COLO668 (cell line): ENCODE measurements at regions not wholly inside any gene's neighbourhood (a gene's known extent, or its start where the extent isn't known, plus 50 kb on each side); places are given as distances from the start of the nearest gene placed in this dataset.

Source experiments
- DNase-seq: peaks from one replicate; lab custom pipeline; 2025; ENCODE audit not compliant: unreplicated experiment; lab: John Stamatoyannopoulos, UW

DNA sequence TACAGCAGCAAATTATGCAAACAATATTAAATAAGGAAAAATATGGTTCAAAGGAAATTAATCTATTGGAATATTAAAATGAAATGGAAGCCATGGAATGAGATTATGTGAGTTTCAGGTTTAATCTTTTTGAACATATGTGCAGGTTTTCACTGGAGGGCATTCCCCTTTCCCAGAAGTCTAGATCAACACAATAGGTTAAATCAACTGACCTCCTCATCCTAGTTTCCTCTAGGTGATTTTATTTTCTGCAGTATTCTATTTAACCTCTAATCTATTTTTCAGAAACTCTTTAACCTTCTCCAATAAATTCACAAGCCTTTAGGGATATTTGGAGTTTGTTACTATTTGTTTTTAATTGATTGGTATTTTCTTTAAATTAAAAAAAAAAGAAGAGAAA lies 2657.6 kb upstream of the PCDH20 start:
- no peak for DNase-seq

DNA sequence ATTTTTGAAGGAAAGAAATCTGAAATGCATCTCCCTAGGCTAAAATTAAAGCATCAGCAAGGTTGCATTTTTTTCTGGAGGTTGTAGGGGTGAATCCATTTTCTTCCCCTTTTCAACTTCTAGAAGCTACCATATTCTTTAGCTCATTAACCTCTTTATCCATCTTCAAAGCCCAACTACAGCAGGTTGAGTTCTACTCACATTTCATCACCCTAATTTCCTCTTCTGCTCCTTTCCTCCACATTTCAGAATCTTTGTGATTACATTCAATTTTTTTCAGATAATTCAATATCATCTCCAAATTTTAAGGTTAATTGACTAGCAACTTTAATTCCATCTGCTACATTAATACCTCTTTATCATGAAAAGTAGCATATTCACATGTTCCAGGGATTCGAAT lies 2655.7 kb upstream of the PCDH20 start:
- DNase-seq, result no peak

DNA sequence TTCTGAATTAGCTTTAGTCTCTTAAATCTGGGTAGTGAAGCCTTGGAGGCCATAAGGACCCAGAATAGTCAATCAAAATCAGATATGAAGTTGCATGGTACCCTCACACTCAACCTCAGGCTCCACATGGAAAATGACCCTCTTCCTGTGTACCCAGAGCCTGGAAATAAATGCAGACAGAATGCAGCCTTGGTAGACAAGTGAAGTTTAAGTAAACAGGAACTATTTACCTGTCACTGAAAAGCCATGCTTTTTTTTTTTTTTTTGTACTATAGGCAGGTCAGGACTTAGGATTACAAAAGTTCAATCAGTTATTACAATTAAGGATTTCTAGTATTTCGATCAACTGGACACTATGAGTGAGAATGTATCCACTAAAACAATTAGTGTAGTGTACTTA lies 2654.2 kb upstream of the PCDH20 start:
- DNase-seq, result no peak

DNA sequence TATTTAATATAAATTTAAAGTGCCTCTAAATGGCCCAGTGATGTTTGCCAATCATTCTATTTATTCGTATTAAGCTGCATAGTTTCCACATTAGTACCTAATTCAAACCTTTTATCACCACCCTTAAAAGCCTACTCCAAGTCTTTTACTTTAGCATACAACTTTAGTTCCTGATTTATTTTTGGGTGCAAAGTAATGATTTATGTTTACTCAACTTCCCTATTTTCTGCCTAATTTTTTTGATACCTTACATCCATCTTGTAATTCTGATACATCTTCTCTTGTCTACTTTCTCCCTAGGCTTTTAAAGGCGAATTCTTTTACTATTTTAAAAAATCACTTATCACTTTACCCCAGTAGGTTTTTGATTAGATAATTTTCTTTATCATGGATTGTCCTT lies 2651.1 kb upstream of the PCDH20 start:
- DNase-seq, result no peak

DNA sequence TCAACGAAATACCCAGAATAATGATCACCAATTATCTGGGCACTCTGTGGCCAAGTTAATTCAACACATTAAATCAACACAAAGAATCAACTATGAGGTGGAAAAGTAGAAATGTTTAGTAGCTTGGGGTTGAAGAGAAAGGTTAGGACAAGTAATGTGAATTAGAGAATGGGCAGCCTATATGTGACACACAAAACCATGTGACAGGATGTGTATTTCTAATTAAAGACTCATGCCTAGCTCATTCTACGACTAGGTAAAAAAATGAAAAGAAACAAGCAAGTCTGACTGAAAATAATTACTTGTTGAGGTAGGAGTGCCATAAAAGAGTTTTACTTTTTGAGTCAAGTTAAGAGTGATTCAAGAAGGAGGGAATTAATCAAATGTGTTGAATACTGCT lies 2646.0 kb upstream of the PCDH20 start:
- no peak for DNase-seq

DNA sequence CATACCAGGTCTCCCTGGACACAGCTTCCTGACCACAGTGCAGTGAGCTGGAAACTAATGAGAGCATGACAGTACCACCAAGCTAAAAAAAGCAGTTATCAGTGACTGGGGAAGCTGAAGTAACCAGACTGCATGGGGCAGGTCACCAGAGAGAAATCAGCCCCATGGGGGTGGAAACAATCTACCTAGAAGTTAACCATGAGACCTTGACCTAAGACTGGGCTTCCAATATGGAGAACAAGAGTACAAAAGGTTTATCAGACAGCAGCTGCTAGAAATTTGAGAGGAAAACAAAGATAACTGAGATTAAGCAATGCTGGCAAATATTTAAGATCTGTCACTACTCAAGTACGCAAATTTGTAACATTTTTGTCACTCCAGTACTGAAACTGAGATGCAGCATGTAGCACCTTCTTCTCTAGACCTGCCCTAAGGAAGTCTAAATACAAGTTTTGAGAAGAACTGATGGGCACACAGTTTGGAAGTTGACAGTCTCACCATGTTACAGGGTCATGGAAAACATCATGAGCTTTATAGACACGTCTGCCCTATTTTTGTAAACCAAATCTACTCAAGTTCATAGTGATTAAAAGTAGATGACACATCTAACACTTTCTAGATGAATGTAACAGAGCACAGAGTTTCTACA lies 2641.8 kb upstream of the PCDH20 start:
- no peak for DNase-seq

DNA sequence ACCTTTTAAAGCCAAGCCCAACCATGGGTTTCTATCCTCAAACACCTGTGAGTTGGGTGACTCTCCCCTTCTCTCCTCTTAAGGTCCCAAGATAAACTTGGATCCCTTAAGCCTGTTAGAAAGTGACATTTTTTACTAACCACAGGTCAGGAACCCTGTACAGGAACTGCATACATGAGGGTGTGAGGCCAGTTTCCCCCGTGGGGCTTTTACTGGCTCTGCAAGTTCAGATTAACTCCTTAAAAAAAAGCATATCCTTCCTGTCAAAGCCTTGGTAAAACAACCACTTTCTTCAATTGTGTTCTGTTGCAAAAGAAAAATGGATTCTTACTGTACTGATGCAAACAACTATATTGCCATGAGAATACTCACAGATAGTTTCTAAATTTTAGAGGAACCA lies 2638.7 kb upstream of the PCDH20 start:
- no peak for DNase-seq

DNA sequence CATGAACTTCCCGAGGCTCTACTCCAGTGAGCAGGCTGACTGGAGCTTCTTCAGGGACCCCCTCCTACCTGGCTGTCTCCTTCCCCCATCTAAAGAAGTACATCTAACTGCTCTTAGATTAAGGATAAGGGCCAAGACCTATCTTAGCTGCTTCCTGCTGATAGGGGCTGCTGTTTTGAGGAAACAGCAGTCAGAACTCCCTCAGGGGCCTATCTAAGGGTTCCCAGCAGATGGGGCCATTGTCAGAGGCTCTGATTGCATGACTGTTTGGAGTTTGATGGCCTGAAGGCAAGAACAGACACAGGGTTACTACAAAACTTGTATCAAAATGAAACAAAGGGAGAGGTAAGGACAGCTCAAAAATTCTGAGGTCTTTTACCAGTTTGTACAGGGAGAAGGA lies 2636.9 kb upstream of the PCDH20 start:
- DNase-seq, result no peak

DNA sequence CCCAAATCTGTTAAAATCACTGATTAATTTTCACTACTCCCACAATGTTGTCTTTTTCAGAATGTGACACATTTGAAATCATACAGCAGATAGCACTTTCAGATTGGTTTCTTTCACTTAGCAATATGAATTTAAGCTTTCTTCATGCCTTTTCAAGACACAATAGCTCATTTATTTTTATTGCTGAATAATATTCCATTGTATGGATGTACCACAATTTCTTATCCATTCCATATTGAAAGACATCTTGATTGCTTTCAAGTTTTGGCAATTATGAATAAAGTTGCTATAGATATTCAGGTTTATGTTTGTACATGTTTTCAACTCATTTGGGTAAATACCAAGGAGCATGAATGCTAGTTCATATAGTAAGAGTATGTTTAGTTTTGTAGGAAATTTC lies 2635.6 kb upstream of the PCDH20 start:
- no peak for DNase-seq

DNA sequence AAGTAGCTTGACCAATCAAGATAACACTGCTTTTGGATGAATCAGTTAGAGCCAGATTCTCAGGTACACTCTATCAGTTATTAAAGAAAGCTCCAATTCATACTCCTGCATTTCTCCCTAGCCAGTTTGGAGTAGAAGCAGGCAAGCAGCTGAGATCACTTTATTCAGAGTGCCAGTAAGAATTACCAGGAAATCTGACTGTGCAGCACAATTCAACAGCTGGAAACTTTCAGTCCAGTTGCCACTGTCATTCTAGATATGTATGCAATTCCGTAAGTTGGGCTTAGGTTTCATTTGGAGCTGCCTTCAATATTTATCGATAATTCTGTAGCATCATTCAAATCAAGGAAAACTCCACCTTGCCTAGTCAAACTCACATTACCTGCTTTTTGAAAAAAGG lies 2625.6 kb upstream of the PCDH20 start:
- DNase-seq, result no peak

DNA sequence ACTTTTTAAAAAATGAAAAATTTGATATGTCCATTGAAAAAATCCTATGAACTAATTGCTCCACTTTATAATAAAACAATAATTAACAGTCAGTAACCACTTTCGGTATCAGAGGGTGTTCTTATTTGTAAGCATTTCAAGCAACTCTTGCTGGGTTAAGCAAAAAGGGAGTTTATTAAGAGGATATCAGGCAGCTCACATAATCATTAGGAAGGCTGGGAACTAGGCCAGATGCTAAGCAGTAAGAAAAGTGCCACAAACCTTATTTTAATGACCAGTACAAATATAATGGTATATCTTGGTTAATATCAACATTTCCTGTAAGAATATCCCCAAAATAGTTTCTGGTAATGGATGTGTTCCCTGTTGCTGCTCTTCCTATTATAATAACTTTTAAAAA lies 2618.3 kb upstream of the PCDH20 start:
- DNase-seq, result no peak

DNA sequence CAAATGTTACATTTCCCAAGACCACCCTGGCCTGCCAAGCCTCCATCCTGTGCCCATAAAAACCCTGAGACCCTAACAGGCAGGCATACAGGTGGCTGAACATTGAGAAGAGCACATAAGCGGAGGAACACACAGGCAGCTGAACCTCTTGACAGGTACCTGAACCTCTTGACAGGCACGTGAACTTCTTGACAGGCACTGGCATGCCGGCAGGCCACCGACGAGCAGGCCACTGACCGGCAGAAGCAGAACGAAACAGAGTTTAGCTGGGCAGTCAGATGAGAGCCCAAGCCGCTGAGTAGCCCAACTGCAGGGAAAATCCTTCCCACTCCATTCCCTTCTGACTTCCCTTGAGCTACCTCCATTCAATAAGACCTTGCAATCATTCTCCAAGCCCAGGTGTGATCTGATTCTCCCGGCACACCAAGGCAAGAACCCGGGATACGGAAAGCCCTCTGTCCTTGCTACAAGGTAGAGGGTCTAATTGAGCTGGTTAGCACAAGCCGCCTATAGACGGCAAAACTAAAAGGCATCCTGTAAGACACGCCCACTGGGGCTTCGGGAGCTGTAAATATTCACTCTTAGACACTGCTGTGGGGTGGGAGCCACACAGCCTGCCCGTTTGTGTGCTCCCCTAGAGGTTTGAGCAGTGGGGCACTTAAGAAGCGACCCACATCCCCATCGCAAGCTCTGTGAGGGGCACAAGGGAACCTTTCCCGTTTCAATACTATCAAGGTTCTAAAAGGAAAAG lies 2613.9 kb upstream of the PCDH20 start:
- DNase-seq, result no peak

DNA sequence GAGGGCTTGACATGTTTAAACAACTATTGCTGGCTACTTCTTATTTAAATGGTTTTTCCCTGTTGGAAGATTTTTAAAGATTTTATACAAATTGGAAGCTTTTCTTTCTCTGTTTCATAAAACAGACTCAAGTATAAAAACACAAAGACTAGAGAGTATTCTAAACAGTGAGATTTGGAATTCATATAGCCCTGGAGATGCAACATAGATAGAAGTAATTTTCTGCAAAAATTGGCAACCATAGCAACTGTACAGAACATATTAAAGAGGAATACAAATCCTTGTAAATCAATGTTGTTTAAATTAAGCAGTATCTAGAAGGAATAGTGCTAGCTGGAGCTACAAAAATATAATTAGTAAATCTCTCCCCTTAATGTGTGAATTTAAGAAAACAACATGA lies 2612.9 kb upstream of the PCDH20 start:
- DNase-seq, result no peak

DNA sequence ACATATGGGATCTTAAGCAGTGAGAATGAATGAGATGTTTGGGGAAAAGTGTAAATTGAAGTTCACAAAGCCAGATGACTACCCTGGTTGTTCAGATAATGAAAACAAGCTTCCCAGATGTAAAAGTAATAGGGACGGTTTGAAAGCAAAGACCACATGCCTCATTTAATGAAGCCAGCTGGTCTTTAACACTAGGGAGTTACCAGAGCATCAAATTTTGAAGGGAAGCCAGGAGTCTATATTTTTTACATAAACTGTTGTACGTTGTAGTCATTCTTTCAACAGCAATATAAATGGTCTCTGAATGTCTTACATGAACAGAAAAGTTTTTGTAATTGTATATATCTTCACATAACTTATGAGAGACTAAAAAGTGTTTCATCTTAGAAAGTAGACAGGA lies 2604.5 kb upstream of the PCDH20 start:
- no peak for DNase-seq

DNA sequence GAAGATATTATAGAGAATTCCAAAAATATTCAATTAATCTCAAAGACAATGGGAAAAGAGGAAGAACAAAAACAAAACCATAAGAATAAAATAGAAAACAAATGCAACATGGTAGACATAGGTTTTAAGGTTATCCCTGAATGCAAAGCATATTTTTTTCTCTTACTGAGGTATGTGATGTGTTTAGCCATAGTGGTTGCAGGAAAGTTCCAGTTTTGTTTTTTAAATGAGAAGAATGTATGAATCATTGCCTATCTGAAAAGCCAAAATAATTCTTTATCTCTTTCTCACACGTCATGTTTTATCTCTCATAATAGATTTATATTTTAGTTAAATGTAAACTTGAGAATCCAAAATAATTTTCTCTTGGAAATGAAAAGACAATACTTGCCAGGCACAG lies 2591.7 kb upstream of the PCDH20 start:
- DNase-seq, result no peak

DNA sequence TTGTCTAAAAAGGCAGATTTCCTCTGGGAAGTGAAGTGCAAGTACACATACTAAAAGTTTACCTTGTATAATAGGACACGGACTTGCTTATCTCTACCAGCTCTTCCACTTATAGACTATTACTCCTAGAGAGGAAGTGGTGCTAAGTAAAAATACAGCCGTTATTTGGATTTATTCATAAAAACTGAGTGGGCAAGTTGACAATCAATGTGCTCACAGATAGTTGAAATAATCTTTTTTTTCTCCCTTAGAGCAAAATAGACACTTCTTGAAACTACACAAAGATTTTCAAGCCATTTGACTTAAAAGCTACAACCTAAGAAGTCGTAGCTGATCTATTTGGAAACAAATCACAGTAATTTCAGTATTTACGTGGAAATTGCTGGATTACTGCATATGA lies 2584.7 kb upstream of the PCDH20 start:
- no peak for DNase-seq

DNA sequence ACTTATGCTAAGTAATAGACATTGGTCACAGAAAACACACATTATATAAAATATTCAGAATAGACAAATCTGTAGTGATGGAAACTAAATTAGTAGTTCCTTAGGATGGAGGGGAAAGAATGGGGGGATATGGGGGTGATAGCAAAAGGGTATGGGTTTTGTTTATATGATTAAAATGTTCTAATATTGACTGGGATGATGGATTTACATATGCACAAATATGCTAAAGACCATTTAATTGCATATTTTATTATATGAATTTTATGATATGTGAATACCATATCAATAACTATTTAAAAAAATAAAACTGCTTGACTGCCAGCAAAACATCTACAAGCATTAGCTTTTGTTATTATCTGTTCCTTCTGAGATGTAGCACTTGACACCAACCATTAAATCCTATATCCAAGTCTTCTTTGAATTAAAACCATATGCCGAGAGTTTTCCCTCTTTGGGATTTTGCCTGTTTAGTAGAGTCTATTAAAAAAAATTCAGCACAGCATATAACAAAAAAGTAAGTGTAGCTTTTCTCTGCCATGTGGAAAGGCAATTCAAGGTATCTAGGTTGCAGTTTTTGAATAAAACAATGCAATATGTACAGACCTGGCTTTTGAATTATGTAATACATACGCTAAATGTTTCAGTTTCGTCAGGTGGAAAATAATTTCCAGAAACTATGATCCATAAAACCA lies 2584.1 kb upstream of the PCDH20 start:
- DNase-seq, result no peak

DNA sequence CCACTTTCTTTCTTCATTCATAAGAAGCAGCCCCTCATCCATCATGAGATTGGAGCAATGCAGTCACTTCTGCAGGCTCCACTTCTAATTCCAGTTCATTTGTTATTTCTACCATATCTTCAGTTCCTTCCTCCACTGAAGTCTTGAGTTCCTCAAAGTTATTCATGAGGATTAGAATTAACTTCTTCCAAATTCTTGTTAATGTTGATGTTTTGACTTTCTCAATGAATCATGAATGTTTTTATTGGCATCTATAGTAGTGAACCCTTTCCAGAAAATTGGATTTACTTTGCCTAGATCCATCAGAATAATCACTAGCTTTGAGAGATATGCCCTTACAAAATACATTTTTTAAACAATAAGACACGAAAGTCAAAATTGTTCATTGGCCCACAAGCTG lies 2567.7 kb upstream of the PCDH20 start:
- no peak for DNase-seq

DNA sequence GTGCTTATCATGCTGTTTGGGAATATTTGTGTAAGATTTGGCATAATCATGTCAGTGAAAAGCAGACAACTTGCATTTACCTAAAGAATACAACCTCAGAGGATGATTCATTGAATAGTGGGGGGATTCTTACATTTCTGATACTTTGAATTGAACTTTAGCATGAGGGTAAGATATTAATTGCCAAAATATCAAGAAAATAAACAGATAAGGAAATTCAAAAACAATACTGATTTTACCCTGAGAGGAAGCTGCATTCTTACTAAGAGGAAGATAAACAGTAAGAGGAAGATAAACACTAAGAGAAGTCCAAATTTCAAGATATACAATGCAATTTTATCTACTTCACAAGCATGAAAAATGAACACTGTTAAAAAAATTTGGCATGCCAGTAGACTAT lies 2564.3 kb upstream of the PCDH20 start:
- no peak for DNase-seq

DNA sequence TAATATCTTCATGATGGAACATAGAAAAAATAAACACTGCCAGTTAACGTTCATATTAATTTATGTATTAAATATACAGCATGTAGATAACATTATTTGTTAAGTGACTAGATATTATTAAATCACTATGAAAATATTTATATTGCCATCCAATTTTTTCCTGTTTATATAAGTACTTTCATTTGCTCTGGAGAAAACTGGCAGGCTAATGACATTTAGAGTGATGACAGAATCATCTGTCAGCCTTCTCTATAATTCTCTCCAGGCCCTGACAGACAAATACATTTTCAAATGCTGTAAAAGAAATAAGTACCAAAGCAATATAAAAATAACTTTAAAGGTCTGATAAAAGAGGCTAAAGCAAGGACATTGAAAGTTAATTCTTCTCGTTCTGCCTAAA lies 2556.7 kb upstream of the PCDH20 start:
- no peak for DNase-seq

DNA sequence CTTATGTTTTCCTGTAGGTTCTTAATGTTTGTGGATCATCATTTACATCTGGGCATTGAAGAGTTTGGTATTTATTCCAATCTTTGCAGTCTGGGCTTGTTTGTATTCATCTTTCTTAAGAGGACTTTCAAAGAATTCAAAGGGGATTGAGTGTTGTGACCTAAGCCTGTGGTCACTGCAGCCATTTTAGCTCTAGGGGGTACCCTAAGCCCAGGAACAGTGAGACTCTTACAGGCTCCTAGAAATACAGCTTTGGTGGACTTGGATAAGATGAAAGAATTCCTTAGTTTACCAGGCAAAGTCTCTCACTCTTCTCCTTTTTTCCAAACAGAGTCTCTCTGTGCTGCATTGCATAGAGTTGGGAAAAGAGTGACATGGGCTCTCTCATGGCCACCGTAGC lies 2539.0 kb upstream of the PCDH20 start:
- DNase-seq, result no peak

DNA sequence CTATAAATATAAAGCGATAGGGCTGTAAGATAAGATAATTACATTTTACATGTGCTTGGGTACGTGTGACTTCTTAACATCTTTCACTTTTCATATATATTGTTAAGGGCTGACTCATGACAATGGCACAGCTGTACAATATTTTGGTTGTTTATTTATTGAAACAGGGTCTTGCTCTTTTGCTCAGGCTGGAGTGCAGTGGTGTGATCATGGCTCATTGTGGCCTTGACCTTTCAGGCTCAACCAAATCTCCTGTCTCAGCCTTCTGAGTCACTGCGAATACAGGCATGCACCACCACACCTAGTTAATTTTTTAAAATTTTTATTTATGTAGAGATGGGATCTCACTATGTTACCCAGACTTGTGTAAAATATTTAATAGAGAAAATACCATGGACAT lies 2532.4 kb upstream of the PCDH20 start:
- no peak for DNase-seq

DNA sequence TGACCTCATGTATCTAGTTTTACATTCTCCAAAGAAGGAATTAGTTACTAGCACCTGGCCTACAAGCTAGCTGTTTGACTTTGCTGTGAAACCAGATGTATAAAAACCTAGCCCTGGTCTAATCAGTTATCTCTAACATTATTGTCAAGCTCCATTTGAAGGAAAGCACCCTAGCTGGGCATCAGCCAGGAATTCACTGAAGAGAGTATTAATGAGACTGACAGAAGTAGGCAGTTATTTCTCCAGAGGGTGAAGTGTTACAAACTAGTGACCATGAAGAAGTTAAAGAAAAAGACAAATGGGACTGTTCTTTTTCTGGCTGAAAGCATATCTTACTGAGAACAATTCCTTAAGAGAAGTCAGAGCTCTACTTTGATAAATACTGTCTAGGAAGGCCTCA lies 2529.3 kb upstream of the PCDH20 start:
- no peak for DNase-seq
